ENCODE measurements at regions not wholly inside any gene's neighbourhood (a gene's known extent, or its start where the extent isn't known, plus 50 kb on each side); places are given as distances from the start of the nearest gene placed in this dataset.

DNA sequence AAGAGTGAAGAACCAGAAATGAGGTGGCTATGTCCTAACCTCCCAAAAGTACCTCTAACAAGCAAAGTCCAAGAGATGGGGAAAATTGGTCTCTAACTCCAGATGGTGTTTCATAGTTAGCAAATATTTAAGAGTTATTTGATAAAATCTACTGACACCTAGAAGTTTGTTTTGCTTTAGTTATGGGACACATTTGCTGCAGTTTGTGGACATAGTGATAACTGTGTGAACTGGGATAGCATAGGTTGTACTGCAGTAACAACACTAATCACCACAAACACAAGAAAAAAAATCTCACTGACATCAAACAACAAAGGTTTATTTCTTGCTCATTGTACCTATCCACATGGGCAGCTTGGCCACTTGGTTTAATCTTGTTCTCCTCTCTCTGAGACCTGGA, 965.0 kb upstream of the SPRY2 start:
- DNase-seq (ENCODE audit: low spot score) = no peak
- in situ Hi-C loops (cut with MboI; ENCODE audit: low pct_unique_long_range_greater_than_20kb, low sequenced_read_pairs, unreplicated experiment) = no loop called here
- TF ChIP-seq, protein P1, sequence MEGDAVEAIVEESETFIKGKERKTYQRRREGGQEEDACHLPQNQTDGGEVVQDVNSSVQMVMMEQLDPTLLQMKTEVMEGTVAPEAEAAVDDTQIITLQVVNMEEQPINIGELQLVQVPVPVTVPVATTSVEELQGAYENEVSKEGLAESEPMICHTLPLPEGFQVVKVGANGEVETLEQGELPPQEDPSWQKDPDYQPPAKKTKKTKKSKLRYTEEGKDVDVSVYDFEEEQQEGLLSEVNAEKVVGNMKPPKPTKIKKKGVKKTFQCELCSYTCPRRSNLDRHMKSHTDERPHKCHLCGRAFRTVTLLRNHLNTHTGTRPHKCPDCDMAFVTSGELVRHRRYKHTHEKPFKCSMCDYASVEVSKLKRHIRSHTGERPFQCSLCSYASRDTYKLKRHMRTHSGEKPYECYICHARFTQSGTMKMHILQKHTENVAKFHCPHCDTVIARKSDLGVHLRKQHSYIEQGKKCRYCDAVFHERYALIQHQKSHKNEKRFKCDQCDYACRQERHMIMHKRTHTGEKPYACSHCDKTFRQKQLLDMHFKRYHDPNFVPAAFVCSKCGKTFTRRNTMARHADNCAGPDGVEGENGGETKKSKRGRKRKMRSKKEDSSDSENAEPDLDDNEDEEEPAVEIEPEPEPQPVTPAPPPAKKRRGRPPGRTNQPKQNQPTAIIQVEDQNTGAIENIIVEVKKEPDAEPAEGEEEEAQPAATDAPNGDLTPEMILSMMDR (IDR thresholded peaks at IDR 0.05; ENCODE audit: extremely low read depth, insufficient read depth, missing control alignments) = no peak

DNA sequence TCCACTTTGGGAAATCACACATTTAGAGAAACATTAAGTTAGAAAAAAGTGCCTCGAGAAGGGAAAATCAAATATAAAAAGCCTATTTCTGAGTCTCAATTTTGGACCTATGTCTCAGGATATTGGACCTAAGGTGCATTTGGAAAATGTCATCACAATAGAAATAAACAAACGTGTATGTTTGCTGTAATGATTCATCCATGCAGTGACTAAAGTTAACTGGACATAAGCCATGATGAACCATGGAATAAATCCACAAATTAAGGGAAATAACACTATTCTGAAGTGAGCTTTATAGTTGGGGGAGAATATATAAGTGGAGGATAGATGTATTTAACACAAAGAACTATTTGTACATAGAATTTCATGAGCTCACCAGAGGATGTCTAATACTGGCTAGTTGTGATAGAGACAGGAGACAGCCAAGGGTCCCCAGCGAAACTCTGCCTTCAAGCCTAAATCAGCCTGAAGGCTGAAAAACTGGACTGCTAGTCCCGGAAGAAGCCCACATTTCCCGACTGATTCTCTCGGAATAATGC, 963.3 kb upstream of the SPRY2 start:
- DNase-seq (ENCODE audit: low spot score) = no peak
- TF ChIP-seq, protein P1 (IDR thresholded peaks at IDR 0.05; ENCODE audit: extremely low read depth, insufficient read depth, missing control alignments) = no peak
- in situ Hi-C loops (cut with MboI; ENCODE audit: low pct_unique_long_range_greater_than_20kb, low sequenced_read_pairs, unreplicated experiment) = no loop called here

DNA sequence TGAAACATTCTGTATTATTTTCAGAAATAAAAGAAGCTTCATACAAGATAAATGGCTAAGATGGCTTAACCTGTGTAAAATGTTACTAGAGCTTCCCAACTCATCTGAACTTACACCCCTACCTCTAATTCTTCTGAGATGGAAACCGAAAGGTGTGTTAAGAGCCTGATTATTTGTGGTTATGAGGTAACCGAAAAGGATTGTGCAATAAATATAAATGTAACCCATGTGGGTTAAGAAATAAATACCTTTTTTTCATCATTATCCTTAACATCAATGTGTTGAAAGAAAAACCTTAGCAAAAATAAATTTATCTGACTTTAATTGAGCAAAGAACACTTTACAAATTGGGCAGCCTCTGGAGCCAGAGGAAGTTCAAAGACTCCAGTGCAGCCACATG, 961.8 kb upstream of the SPRY2 start:
- in situ Hi-C loops (cut with MboI; ENCODE audit: low pct_unique_long_range_greater_than_20kb, low sequenced_read_pairs, unreplicated experiment) = no loop called here
- no peak for DNase-seq (ENCODE audit: low spot score)
- TF ChIP-seq, protein P1 (IDR thresholded peaks at IDR 0.05; ENCODE audit: extremely low read depth, insufficient read depth, missing control alignments) = no peak

DNA sequence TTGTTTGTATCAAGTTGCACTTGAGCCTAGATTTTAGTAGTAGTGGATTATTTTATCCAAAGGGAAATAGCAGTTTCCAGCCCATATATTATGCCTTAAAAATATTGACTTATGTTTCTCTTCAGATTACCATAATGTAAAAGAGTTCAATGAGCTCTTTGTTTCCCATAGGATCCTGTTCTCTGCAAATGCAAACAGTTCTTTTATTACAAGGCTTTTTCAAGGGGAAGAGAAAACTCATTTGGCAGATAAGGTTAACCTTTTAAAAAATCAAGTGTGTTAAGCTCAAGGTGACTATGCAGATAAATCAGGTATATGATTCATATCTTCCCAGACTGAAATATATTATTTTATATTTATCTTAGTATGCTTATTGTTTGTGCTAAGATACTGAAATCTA, 961.2 kb upstream of the SPRY2 start:
- in situ Hi-C loops (cut with MboI; ENCODE audit: low pct_unique_long_range_greater_than_20kb, low sequenced_read_pairs, unreplicated experiment) = no loop called here
- TF ChIP-seq, protein P1 (IDR thresholded peaks at IDR 0.05; ENCODE audit: extremely low read depth, insufficient read depth, missing control alignments) = no peak
- no peak for DNase-seq (ENCODE audit: low spot score)

DNA sequence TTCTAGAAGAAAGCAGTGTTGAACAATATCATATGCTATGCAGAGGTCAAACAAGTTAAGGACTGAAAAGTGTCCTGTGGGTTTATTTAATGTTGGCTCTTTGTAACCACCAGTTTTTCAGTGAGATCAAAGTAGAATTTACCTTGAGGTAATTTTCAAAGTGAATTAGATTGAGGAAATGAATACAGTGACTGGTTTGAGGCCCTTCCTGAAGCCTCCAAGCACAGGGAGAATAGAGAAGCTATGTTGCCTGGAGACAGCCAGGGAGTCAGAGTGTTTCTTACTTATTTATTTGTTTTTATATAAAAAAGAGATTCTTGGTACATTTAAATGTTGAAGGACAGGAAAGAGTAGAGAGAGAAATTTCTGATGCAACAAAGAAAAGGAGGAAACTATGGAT, 954.3 kb upstream of the SPRY2 start:
- in situ Hi-C loops (cut with MboI; ENCODE audit: low pct_unique_long_range_greater_than_20kb, low sequenced_read_pairs, unreplicated experiment) = no loop called here
- no peak for DNase-seq (ENCODE audit: low spot score)
- TF ChIP-seq, protein P1 (IDR thresholded peaks at IDR 0.05; ENCODE audit: extremely low read depth, insufficient read depth, missing control alignments) = no peak

DNA sequence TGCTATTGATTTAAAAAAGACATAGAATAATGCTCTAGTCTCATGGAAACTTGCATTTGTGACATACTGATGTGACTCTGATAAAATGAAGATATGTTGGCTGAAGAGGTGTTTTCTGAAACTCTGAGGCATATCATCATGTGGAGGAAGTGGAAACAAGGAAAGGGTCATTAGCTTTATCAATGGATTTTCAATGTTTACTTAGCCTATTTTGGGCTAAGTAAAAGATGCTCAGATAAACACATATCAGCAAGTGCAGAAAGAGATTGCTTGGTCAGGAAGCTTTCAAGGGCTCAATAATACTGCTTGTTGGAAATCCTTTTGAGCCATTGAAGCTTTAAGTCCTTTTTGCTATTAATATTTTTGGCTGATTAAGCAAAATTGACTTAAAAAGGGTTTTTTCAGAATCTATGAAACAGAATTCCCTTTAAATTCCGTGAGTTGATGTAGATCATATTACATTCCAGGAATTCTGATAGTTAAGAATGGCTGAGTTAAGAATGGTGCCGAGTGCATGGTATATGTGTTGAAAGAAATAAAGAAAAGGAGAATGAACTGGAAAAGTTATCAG, 952.8 kb upstream of the SPRY2 start:
- in situ Hi-C loops (cut with MboI; ENCODE audit: low pct_unique_long_range_greater_than_20kb, low sequenced_read_pairs, unreplicated experiment) = no loop called here

More for the DNA sequence above, 952.8 kb upstream of the SPRY2 start:
- no peak for DNase-seq (ENCODE audit: low spot score)
- TF ChIP-seq, protein P1 (IDR thresholded peaks at IDR 0.05; ENCODE audit: extremely low read depth, insufficient read depth, missing control alignments) = no peak
